A673 (cell line): ENCODE measurements at regions not wholly inside any gene's neighbourhood (a gene's known extent, or its start where the extent isn't known, plus 50 kb on each side); places are given as distances from the start of the nearest gene placed in this dataset.
A peak's percentile ranks its signal among the peaks of the same experiment; 100 is the strongest.

ENCODE experiments used
- BruUV-seq: library from RNA; stranded (reverse); fragments of 400-500 nt; replicated peaks from 2 replicates; lab custom pipeline; 2021; lab: Mats Ljungman, UMichigan
- CTCF ChIA-PET: fragments of 300-600 bp; sonication (Branson Sonifier 250); formaldehyde crosslinking; loops from one replicate; lab custom pipeline; 2022; ENCODE audit warnings: antibody characterized with exemption; lab: Charles Lee
- POLR2A ChIA-PET: fragments of 300-600 bp; sonication (Branson Sonifier 250); formaldehyde crosslinking; loops from one replicate; lab custom pipeline; 2022; ENCODE audit warnings: antibody characterized with exemption; ENCODE audit not compliant: low non-redundant PET; lab: Charles Lee
- DNase-seq: peaks from one replicate; pipeline ENCODE4 v3.0.0-alpha.2; 2015; ENCODE audit warnings: low spot score
- H3K27ac ChIP-seq: fragments of 200-600 bp; sonication (generic); 2 replicates; pipeline ENCODE4 v1.5.1; 2016; ENCODE audit warnings: mixed run types, low read depth, mild to moderate bottlenecking, mixed read lengths, antibody characterized with exemption, low read length; ENCODE audit not compliant: poor library complexity, severe bottlenecking
- H3K27me3 ChIP-seq: fragments of 200-600 bp; sonication (generic); replicated peaks from 2 replicates; pipeline ENCODE4 v1.6.1; 2017; ENCODE audit warnings: mixed run types, low read depth, mild to moderate bottlenecking, mixed read lengths, antibody characterized with exemption, low read length; ENCODE audit not compliant: insufficient read depth, poor library complexity
- H3K36me3 ChIP-seq: fragments of 200-600 bp; sonication (generic); 2 replicates; pipeline ENCODE4 v1.6.1; 2016; ENCODE audit warnings: mixed run types, mild to moderate bottlenecking, mixed read lengths, antibody characterized with exemption, low read length; ENCODE audit not compliant: insufficient read depth, poor library complexity, severe bottlenecking
- H3K4me1 ChIP-seq: fragments of 200-600 bp; sonication (generic); 2 replicates; pipeline ENCODE4 v1.6.1; 2017; ENCODE audit warnings: mixed run types, mild to moderate bottlenecking, mixed read lengths, antibody characterized with exemption, low read length; ENCODE audit not compliant: insufficient read depth, poor library complexity, severe bottlenecking
- H3K4me3 ChIP-seq: fragments of 200-600 bp; sonication (generic); 2 replicates; pipeline ENCODE4 v1.5.1; 2016; ENCODE audit warnings: low read depth, mixed run types, mild to moderate bottlenecking, mixed read lengths, low read length; ENCODE audit not compliant: poor library complexity, severe bottlenecking
- H3K9me3 ChIP-seq: fragments of 200-600 bp; sonication (generic); 2 replicates; pipeline ENCODE4 v1.6.1; 2016; ENCODE audit warnings: mixed run types, low read depth, mild to moderate bottlenecking, mixed read lengths, antibody characterized with exemption, low read length; ENCODE audit not compliant: poor library complexity, severe bottlenecking
- CTCF ChIP-seq: fragments of 300-800, 200-600 bp; sonication (generic); conservative IDR thresholded peaks from 2 replicates; pipeline ENCODE4 v1.5.1; 2017; ENCODE audit warnings: low read depth, mild to moderate bottlenecking, antibody characterized with exemption, low read length, moderate library complexity, mixed read lengths
- EZH2 ChIP-seq: fragments of 200-600 bp; sonication (generic); IDR thresholded peaks from 2 replicates; pipeline ENCODE4 v1.6.1; 2017; ENCODE audit warnings: borderline replicate concordance, low read depth, mild to moderate bottlenecking, mixed read lengths, antibody characterized with exemption, low read length; ENCODE audit not compliant: poor library complexity, severe bottlenecking
- intact Hi-C: fragments of 100-400 bp; cut with micrococcal nuclease; formaldehyde crosslinking; loops from one replicate; pipeline ENCODE4 v1.10.0; 2022; ENCODE audit not compliant: unreplicated experiment

- CTCF ChIA-PET, result interaction anchor here (0.7 kb wide), 1 partner anchor 12 kb away, joined by 3 read pairs; no protein-coding TSS in a partner anchor
- Histone ChIP-seq H3K4me3 (no peak overlapping the region), H3K27ac (no peak overlapping the region), H3K9me3 (no peaks in the 10 kb centered on the region), H3K27me3 (peaks cover 26% of the 10 kb centered on the region), H3K36me3 (no peaks in the 10 kb centered on the region), H3K4me1 (no peaks in the 10 kb centered on the region)
- intact Hi-C loops, result loop anchor here (5.0 kb wide), 1 partner anchor 234 kb away; no protein-coding TSS in a partner anchor
- POLR2A ChIA-PET, result no interaction called here
- TF ChIP-seq EZH2 (no peak), CTCF (peak; percentile 83)
- BruUV-seq, result no TSS peak
- DNase-seq, result peak; percentile 74
Observed at GRCh38 chr1:209435654-209436566, 147.6 kb upstream of the CAMK1G start.

DNA sequence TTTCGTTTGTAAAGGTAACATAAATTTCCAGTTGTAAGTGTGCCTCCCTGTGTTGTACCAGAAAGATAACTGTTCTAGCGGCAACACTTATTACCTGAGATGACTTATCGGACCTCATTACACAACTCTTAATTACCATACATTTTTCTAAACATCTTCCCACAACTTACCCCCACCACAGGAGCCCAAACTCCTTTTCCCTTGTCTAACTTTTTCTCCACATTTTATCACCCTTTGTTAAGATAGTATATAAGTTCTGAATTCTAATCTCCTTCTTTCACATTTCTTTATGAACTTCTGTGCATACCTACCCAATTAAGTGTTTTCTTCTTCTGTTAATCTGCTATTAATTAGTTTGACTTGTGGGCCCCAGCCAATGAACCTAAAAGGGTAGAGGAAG is 143.7 kb upstream of the CAMK1G start:
- no peak overlapping the region for H3K4me3 ChIP-seq
- H3K9me3 ChIP-seq, result no peaks in the 10 kb centered on the region
- H3K27ac ChIP-seq, result no peak overlapping the region
- ChIA-PET POLR2A (no interaction called here), CTCF (interaction anchor here (0.6 kb wide), 1 partner anchor 12 kb away, joined by 8 read pairs; no protein-coding TSS in a partner anchor)
- TF ChIP-seq CTCF, result no peak
- TF ChIP-seq EZH2, result no peak
- intact Hi-C loops, result loop anchor here (5.0 kb wide), 1 partner anchor 238 kb away; no protein-coding TSS in a partner anchor
- no peaks in the 10 kb centered on the region for H3K4me1 ChIP-seq
- no peaks in the 10 kb centered on the region for H3K36me3 ChIP-seq
- BruUV-seq, result no TSS peak
- H3K27me3 ChIP-seq, result peaks cover 22% of the 10 kb centered on the region
- DNase-seq, result no peak

DNA sequence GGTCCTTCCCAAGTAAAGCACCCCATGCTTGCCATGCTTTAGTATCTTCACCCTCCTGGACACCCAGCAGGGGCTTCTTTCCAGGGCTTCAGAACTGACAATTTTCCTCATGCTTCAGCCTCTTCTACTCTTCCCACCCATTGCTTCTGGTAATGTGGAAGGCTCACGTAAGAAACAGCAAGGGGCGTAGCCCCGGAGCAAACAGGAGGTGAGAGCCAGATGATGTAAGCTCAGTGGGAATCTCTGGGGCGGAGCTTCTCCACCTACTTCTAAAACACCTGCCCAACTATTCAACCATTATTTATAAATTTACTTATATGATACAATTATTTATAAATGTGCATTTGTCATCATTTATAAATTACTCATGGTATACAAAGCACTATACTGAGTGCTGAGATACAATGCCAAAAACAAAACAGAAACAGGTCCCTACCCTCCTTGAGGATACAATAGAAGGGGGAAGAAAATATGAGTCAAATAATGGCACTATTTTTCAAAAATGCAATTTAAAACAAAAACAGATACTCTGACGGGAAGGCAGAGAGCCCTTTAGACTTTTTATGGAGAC is 140.1 kb upstream of the CAMK1G start:
- Histone ChIP-seq H3K4me3 (no peak overlapping the region), H3K27ac (no peak overlapping the region), H3K9me3 (no peaks in the 10 kb centered on the region), H3K36me3 (no peaks in the 10 kb centered on the region), H3K4me1 (no peaks in the 10 kb centered on the region), H3K27me3 (peaks cover 18% of the 10 kb centered on the region)
- ChIA-PET CTCF (no interaction called here), POLR2A (no interaction called here)
- no peak for TF ChIP-seq CTCF
- TF ChIP-seq EZH2, result no peak
- intact Hi-C loops, result no loop called here
- no peak for DNase-seq
- no TSS peak for BruUV-seq
